Bronchial epithelial cell (primary cell): ENCODE measurements at regions not wholly inside any gene's neighbourhood (a gene's known extent, or its start where the extent isn't known, plus 50 kb on each side); places are given as distances from the start of the nearest gene placed in this dataset.
A peak's percentile ranks its signal among the peaks of the same experiment; 100 is the strongest.

Source experiments
- DNase-seq: peaks from one replicate; pipeline ENCODE4 v3.0.0-alpha.2; 2010; ENCODE audit warnings: low read depth
- FAIRE-seq: peaks from 2 replicates; lab custom pipeline; 2011; peaks lifted over from hg19 to GRCh38; lab: Jason Lieb, UNC
- H3K27me3 ChIP-seq: 2 replicates; pipeline ENCODE4 v1.5.1; 2011; ENCODE audit warnings: low read length; ENCODE audit not compliant: control insufficient read depth, insufficient read depth
- H3K36me3 ChIP-seq: 2 replicates; pipeline ENCODE4 v1.5.1; 2011; ENCODE audit warnings: low read length; ENCODE audit not compliant: control insufficient read depth, insufficient read depth
- H3K4me3 ChIP-seq: 2 replicates; pipeline ENCODE4 v1.5.1; 2011; ENCODE audit warnings: mild to moderate bottlenecking, low read depth, low read length, control low read depth
- CTCF ChIP-seq: IDR thresholded peaks from 2 replicates; pipeline ENCODE4 v1.5.1; 2011; ENCODE audit warnings: mild to moderate bottlenecking, moderate library complexity, low read length, control low read depth, inconsistent platforms; ENCODE audit not compliant: insufficient read depth, severe bottlenecking

- TF ChIP-seq CTCF = no peak
- Histone ChIP-seq H3K27me3 (no peaks in the 10 kb centered on the region), H3K4me3 (no peak overlapping the region), H3K36me3 (no peaks in the 10 kb centered on the region)
- peak; percentile 26 for DNase-seq
- FAIRE-seq = no peak
These were observed 247.8 kb upstream of the PEX5L start for GRCh38 chr3:180284331-180285110.

- Histone ChIP-seq H3K36me3 (no peaks in the 10 kb centered on the region), H3K27me3 (no peaks in the 10 kb centered on the region), H3K4me3 (no peak overlapping the region)
- FAIRE-seq = no peak
- TF ChIP-seq CTCF = no peak
- DNase-seq = no peak
These were observed 251.0 kb upstream of the PEX5L start for GRCh38 chr3:180287703-180288102.

- Histone ChIP-seq H3K4me3 (no peak overlapping the region), H3K36me3 (no peaks in the 10 kb centered on the region), H3K27me3 (no peaks in the 10 kb centered on the region)
- FAIRE-seq (no peak), DNase-seq (no peak)
- no peak for TF ChIP-seq CTCF
These were observed 252.1 kb upstream of the PEX5L start for GRCh38 chr3:180288816-180289215.

GRCh38 chr3:180290300-180290699, 253.6 kb upstream of the PEX5L start:
- no peak for DNase-seq
- no peak for TF ChIP-seq CTCF
- Histone ChIP-seq H3K27me3 (no peaks in the 10 kb centered on the region), H3K36me3 (no peaks in the 10 kb centered on the region), H3K4me3 (no peak overlapping the region)
- FAIRE-seq = no peak

GRCh38 chr3:180294282-180295027, 257.7 kb upstream of the PEX5L start:
- Histone ChIP-seq H3K36me3 (no peaks in the 10 kb centered on the region), H3K27me3 (no peaks in the 10 kb centered on the region), H3K4me3 (no peak overlapping the region)
- no peak for TF ChIP-seq CTCF
- DNase-seq = no peak
- FAIRE-seq = no peak

GRCh38 chr3:180295811-180296210, 259.1 kb upstream of the PEX5L start:
- peak; percentile 57 for DNase-seq
- FAIRE-seq = no peak
- Histone ChIP-seq H3K36me3 (no peaks in the 10 kb centered on the region), H3K27me3 (no peaks in the 10 kb centered on the region), H3K4me3 (no peak overlapping the region)
- TF ChIP-seq CTCF = no peak
